B cell (primary cell): ENCODE measurements at regions not wholly inside any gene's neighbourhood (a gene's known extent, or its start where the extent isn't known, plus 50 kb on each side); places are given as distances from the start of the nearest gene placed in this dataset.

Source experiments
- ATAC-seq: fragments of 200-7000 bp; cut with Tn5 transposase; one replicate; pipeline ENCODE4 v1.10.0; 2021; ENCODE audit warnings: low read depth, mild to moderate bottlenecking, moderate number of reproducible peaks, moderate library complexity
- CTCF ChIA-PET: fragments of 350-600 bp; sonication (Branson Sonifier 250); formaldehyde crosslinking; loops from one replicate; lab custom pipeline; 2021; ENCODE audit warnings: antibody characterized with exemption, inconsistent platforms; lab: Charles Lee
- POLR2A ChIA-PET: fragments of 350-600 bp; sonication (Branson Sonifier 250); formaldehyde crosslinking; loops from one replicate; lab custom pipeline; 2021; ENCODE audit warnings: antibody characterized with exemption; lab: Charles Lee
- DNase-seq: peaks from one replicate; pipeline ENCODE4 v3.0.0; 2013
- H2AFZ ChIP-seq: 2 replicates; pipeline ENCODE4 v1.6.1; 2012; ENCODE audit warnings: mild to moderate bottlenecking, low read depth, low read length; ENCODE audit not compliant: insufficient read depth, poor library complexity, severe bottlenecking
- H3K27ac ChIP-seq, 2 donors: 1 replicate in 1 of 2; 2 replicates in 1 of 2; pipeline ENCODE4 v1.5.1; 2012 to 2013; ENCODE audit warnings: low read length in 2 of 2, mild to moderate bottlenecking in 2 of 2, moderate library complexity in 1 of 2
- H3K27me3 ChIP-seq, 4 experiments: fragments of 200-600 bp in 1 of 4; sonication (generic) in 1 of 4; replicated peaks in 1 of 4; 1 replicate in 2 of 4; 2 replicates in 2 of 4; pipeline versions ENCODE4 v1.6.1 to v1.7.0; 2013 to 2016; ENCODE audit warnings: low read length in 3 of 4, mild to moderate bottlenecking in 2 of 4, mixed read lengths in 1 of 4, moderate library complexity in 1 of 4; ENCODE audit not compliant: insufficient read depth in 4 of 4, control insufficient read depth in 3 of 4; ENCODE audit errors: control extremely low read depth in 1 of 4
- H3K36me3 ChIP-seq, 2 experiments: replicated peaks in 1 of 2; 1 replicate in 1 of 2; 2 replicates in 1 of 2; pipeline versions ENCODE4 v1.6.1 to v1.7.1; 2013; ENCODE audit warnings: low read length in 1 of 2; ENCODE audit not compliant: insufficient read depth in 2 of 2, control insufficient read depth in 1 of 2; ENCODE audit errors: control extremely low read depth in 1 of 2, extremely low read depth in 1 of 2
- H3K4me1 ChIP-seq, 2 donors: fragments of 200-600 bp in 1 of 2; sonication (generic) in 1 of 2; 1 replicate in 1 of 2; 2 replicates in 1 of 2; pipeline versions ENCODE4 v1.5.1 to v1.6.1; 2013 to 2017; ENCODE audit warnings: low read length in 2 of 2; ENCODE audit not compliant: control insufficient read depth in 2 of 2, insufficient read depth in 2 of 2
- H3K4me2 ChIP-seq: replicated peaks from 2 replicates; pipeline ENCODE3; 2012; ENCODE audit warnings: mild to moderate bottlenecking, low read depth, low read length; ENCODE audit not compliant: poor library complexity, severe bottlenecking
- H3K4me3 ChIP-seq, 5 experiments: fragments of 200-600 bp in 1 of 5; sonication (generic) in 1 of 5; 1 replicate in 3 of 5; 2 replicates in 2 of 5; pipeline versions ENCODE4 v1.5.1 to v1.7.0; 2011 to 2016; ENCODE audit warnings: low read length in 4 of 5, mild to moderate bottlenecking in 4 of 5, low read depth in 2 of 5, control low read depth in 1 of 5, moderate library complexity in 1 of 5; ENCODE audit not compliant: insufficient read depth in 1 of 5; ENCODE audit errors: control extremely low read depth in 1 of 5, extremely low read depth in 1 of 5
- H3K79me2 ChIP-seq: fragments of 200-600 bp; sonication (generic); one replicate; pipeline ENCODE4 v1.6.0; 2016; ENCODE audit warnings: low read length; ENCODE audit not compliant: control insufficient read depth, insufficient read depth
- H3K9ac ChIP-seq: fragments of 200-600 bp; sonication (generic); 2 replicates; pipeline ENCODE4 v1.6.1; 2017; ENCODE audit warnings: mild to moderate bottlenecking, low read length, moderate library complexity
- H3K9me3 ChIP-seq, 3 donors: one replicate each; pipeline versions ENCODE4 v1.6.1 to v1.7.1; 2013; ENCODE audit warnings: low read length in 2 of 3; ENCODE audit not compliant: control insufficient read depth in 2 of 3, insufficient read depth in 1 of 3; ENCODE audit errors: control extremely low read depth in 1 of 3
- H4K20me1 ChIP-seq: 2 replicates; pipeline ENCODE4 v1.6.0; 2012; ENCODE audit warnings: mild to moderate bottlenecking, low read length; ENCODE audit not compliant: insufficient read depth, control insufficient read depth, poor library complexity, severe bottlenecking
- H3K27ac Mint-ChIP-seq: one replicate; pipeline ENCODE4 v1.8.0; 2021; ENCODE audit warnings: mixed read lengths
- H3K27me3 Mint-ChIP-seq: one replicate; pipeline ENCODE4 v1.8.0; 2021; ENCODE audit warnings: mixed read lengths
- H3K4me1 Mint-ChIP-seq: one replicate; pipeline ENCODE4 v1.8.0; 2021; ENCODE audit warnings: mixed read lengths
- H3K4me3 Mint-ChIP-seq: one replicate; pipeline ENCODE4 v1.8.0; 2021; ENCODE audit warnings: mixed read lengths
- H3K9me3 Mint-ChIP-seq: one replicate; pipeline ENCODE4 v1.8.0; 2022; ENCODE audit warnings: mixed read lengths; ENCODE audit not compliant: insufficient read depth
- EZH2 ChIP-seq: IDR thresholded peaks from 2 replicates; pipeline ENCODE4 v1.6.1; 2012; ENCODE audit warnings: borderline replicate concordance, low read depth, mild to moderate bottlenecking, moderate library complexity, low read length; ENCODE audit not compliant: insufficient read depth, poor library complexity, severe bottlenecking
- WGBS: methylation state at CpG from one replicate; pipeline ENCODE4 v1.1.5; 2013; ENCODE audit warnings: missing lambda C conversion rate; ENCODE audit not compliant: insufficient coverage; 5-methylcytosine and 5-hydroxymethylcytosine counted together
- intact Hi-C: fragments of 100-400 bp; cut with micrococcal nuclease; formaldehyde crosslinking; loops from one replicate; pipeline ENCODE4 v1.10.0; 2022
- TF ChIP-seq, protein P1 (sequence below): fragments of 200-600 bp; IDR thresholded peaks from one replicate; pipeline ENCODE4 v1.8.0; 2022; ENCODE audit warnings: antibody characterized with exemption, mild to moderate bottlenecking

DNA sequence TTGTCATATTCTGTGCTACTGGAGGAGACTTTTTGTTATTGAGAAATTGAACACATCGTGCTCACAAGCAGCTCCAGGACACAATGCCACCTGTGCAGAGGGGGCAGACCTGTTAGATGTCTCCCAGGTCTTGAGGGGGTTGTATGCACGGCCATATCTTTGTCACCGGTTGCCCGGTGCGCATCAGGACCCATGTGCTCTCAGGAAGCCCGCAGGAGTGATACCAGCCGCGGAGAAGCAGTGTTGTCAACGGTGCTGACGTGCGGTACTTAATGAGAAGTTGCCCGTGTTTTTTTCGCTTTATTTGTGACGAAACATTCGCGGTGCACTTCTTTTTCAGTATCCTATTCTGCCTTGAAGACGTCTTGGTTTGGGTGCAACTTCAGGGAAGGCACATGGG lies 128.2 kb upstream of the RTL1 start:
- Histone ChIP-seq H3K79me2 (no peaks in the 10 kb centered on the region), H3K4me2 (no peak overlapping the region), H3K36me3 (no peaks in the 10 kb centered on the region), H3K4me1 (no peaks in the 10 kb centered on the region), H3K9ac (no peak overlapping the region), H3K27ac (no peak overlapping the region), H3K9me3 (peaks cover 0 to 34% (median 0%) of the 10 kb centered on the region in 3 donors), H4K20me1 (no peaks in the 10 kb centered on the region), H3K4me3 (no peak overlapping the region), H2AFZ (no peak overlapping the region), H3K27me3 (no peaks in the 10 kb centered on the region)
- no peaks in the 10 kb centered on the region for H3K9me3 Mint-ChIP-seq
- no peak for TF ChIP-seq EZH2
- TF ChIP-seq, protein P1, sequence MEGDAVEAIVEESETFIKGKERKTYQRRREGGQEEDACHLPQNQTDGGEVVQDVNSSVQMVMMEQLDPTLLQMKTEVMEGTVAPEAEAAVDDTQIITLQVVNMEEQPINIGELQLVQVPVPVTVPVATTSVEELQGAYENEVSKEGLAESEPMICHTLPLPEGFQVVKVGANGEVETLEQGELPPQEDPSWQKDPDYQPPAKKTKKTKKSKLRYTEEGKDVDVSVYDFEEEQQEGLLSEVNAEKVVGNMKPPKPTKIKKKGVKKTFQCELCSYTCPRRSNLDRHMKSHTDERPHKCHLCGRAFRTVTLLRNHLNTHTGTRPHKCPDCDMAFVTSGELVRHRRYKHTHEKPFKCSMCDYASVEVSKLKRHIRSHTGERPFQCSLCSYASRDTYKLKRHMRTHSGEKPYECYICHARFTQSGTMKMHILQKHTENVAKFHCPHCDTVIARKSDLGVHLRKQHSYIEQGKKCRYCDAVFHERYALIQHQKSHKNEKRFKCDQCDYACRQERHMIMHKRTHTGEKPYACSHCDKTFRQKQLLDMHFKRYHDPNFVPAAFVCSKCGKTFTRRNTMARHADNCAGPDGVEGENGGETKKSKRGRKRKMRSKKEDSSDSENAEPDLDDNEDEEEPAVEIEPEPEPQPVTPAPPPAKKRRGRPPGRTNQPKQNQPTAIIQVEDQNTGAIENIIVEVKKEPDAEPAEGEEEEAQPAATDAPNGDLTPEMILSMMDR, result no peak
- POLR2A ChIA-PET, result no interaction called here
- intact Hi-C loops, result no loop called here
- CTCF ChIA-PET, result no interaction called here
- DNase-seq, result no peak
- 97% methylated on average over 14 of the region's 17 CpGs for WGBS
- H3K27me3 Mint-ChIP-seq, result no peaks in the 10 kb centered on the region
- H3K4me1 Mint-ChIP-seq, result no peaks in the 10 kb centered on the region
- H3K4me3 Mint-ChIP-seq, result no peak overlapping the region
- H3K27ac Mint-ChIP-seq, result no peak overlapping the region
- ATAC-seq, result no peak

DNA sequence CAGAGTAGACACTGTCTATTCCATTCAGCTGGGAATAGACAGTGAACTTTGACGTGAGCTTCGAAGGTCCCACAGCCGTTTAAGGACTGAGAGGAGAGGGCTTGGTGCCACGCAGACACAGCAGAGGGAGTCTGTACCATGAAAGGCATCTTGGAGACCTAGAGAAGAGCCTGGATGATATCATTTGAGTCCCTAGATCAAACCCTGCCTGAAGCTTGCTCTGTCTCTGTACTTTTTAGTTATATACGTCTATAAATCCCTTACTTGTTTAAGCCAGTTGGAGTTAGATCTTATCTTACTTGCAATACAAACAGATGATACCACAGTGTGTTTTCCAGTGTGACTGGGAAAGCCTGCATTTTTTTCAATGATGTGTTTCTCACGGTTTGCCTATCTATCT lies 128.9 kb upstream of the RTL1 start:
- TF ChIP-seq EZH2, result no peak
- TF ChIP-seq, protein P1, result no peak
- Mint-ChIP-seq H3K27ac (no peak overlapping the region), H3K4me1 (no peaks in the 10 kb centered on the region), H3K9me3 (no peaks in the 10 kb centered on the region), H3K27me3 (no peaks in the 10 kb centered on the region), H3K4me3 (no peak overlapping the region)
- intact Hi-C loops, result no loop called here
- Histone ChIP-seq H2AFZ (no peak overlapping the region), H3K27me3 (no peaks in the 10 kb centered on the region), H4K20me1 (no peaks in the 10 kb centered on the region), H3K4me2 (no peak overlapping the region), H3K79me2 (no peaks in the 10 kb centered on the region), H3K36me3 (no peaks in the 10 kb centered on the region), H3K27ac (no peak overlapping the region), H3K4me3 (no peak overlapping the region), H3K9ac (no peak overlapping the region), H3K4me1 (no peaks in the 10 kb centered on the region), H3K9me3 (peaks cover 0 to 36% (median 0%) of the 10 kb centered on the region in 3 donors)
- CTCF ChIA-PET, result no interaction called here
- POLR2A ChIA-PET, result no interaction called here
- ATAC-seq, result no peak
- no peak for DNase-seq
- WGBS, result 76% methylated on average over 5 of the region's 6 CpGs
